H9 (cell line): ENCODE measurements at regions not wholly inside any gene's neighbourhood (a gene's known extent, or its start where the extent isn't known, plus 50 kb on each side); places are given as distances from the start of the nearest gene placed in this dataset.

Experiments
- DNase-seq: peaks from one replicate; pipeline ENCODE4 v3.0.0-alpha.2; 2017
- H2AFZ ChIP-seq: one replicate; pipeline ENCODE4 v1.6.1; 2013; ENCODE audit warnings: mild to moderate bottlenecking, low read length, control low read depth, moderate library complexity
- H2AK5ac ChIP-seq: 2 replicates; pipeline ENCODE4 v1.6.1; 2013; ENCODE audit warnings: low read length, control low read depth, mixed read lengths; ENCODE audit not compliant: insufficient read length
- H2BK120ac ChIP-seq: one replicate; pipeline ENCODE4 v1.6.1; 2013; ENCODE audit warnings: low read depth, mild to moderate bottlenecking, low read length, control low read depth, inconsistent platforms; ENCODE audit not compliant: poor library complexity, severe bottlenecking
- H2BK12ac ChIP-seq: 2 replicates; pipeline ENCODE4 v1.6.1; 2013; ENCODE audit warnings: low read length, control low read depth, mixed read lengths, low read depth; ENCODE audit not compliant: insufficient read length
- H2BK15ac ChIP-seq: 2 replicates; pipeline ENCODE4 v1.6.1; 2013; ENCODE audit warnings: low read depth, low read length, control low read depth
- H2BK20ac ChIP-seq: one replicate; pipeline ENCODE4 v1.6.1; 2013; ENCODE audit warnings: low read depth, mild to moderate bottlenecking, low read length, control low read depth, inconsistent platforms; ENCODE audit not compliant: poor library complexity, severe bottlenecking
- H2BK5ac ChIP-seq: 2 replicates; pipeline ENCODE4 v1.6.1; 2013; ENCODE audit warnings: low read length, control low read depth, mixed read lengths; ENCODE audit not compliant: insufficient read length
- H3K14ac ChIP-seq: 2 replicates; pipeline ENCODE4 v1.6.1; 2013; ENCODE audit warnings: low read length, control low read depth; ENCODE audit not compliant: insufficient read depth
- H3K18ac ChIP-seq: 2 replicates; pipeline ENCODE4 v1.6.1; 2013; ENCODE audit warnings: low read depth, mild to moderate bottlenecking, mixed read lengths, low read length, control low read depth; ENCODE audit not compliant: insufficient read length
- H3K23ac ChIP-seq: 2 replicates; pipeline ENCODE4 v1.6.1; 2013; ENCODE audit warnings: low read length, control low read depth, mixed read lengths, low read depth; ENCODE audit not compliant: insufficient read length
- H3K23me2 ChIP-seq: 2 replicates; pipeline ENCODE4 v1.6.1; 2013; ENCODE audit warnings: low read depth, mild to moderate bottlenecking, mixed read lengths, low read length, control low read depth; ENCODE audit not compliant: insufficient read length, poor library complexity, severe bottlenecking
- H3K27ac ChIP-seq: 2 replicates; pipeline ENCODE4 v1.5.1; 2013; ENCODE audit warnings: low read length, control low read depth, mixed read lengths, low read depth; ENCODE audit not compliant: insufficient read length
- H3K27me3 ChIP-seq: 2 replicates; pipeline ENCODE4 v1.6.1; 2013; ENCODE audit warnings: low read length, control low read depth, inconsistent platforms; ENCODE audit not compliant: insufficient read depth
- H3K4ac ChIP-seq: 2 replicates; pipeline ENCODE4 v1.6.1; 2013; ENCODE audit warnings: low read depth, mild to moderate bottlenecking, control low read depth, inconsistent platforms, low read length, moderate library complexity
- H3K4me1 ChIP-seq: 2 replicates; pipeline ENCODE4 v1.6.1; 2013; ENCODE audit warnings: low read length, control low read depth, inconsistent platforms; ENCODE audit not compliant: insufficient read depth
- H3K4me2 ChIP-seq: 2 replicates; pipeline ENCODE4 v1.6.1; 2013; ENCODE audit warnings: low read length, control low read depth, mixed read lengths; ENCODE audit not compliant: insufficient read length, insufficient read depth
- H3K56ac ChIP-seq: 2 replicates; pipeline ENCODE4 v1.6.1; 2013; ENCODE audit warnings: low read depth, mild to moderate bottlenecking, mixed read lengths, low read length, control low read depth; ENCODE audit not compliant: insufficient read length
- H3K79me1 ChIP-seq: 2 replicates; pipeline ENCODE4 v1.6.1; 2013; ENCODE audit warnings: low read depth, mild to moderate bottlenecking, moderate library complexity, low read length, control low read depth, inconsistent platforms; ENCODE audit not compliant: insufficient read depth, poor library complexity, severe bottlenecking
- H3K79me2 ChIP-seq: 2 replicates; pipeline ENCODE4 v1.6.1; 2013; ENCODE audit warnings: low read length, control low read depth, inconsistent platforms; ENCODE audit not compliant: insufficient read depth
- H3K9ac ChIP-seq: 2 replicates; pipeline ENCODE4 v1.6.1; 2013; ENCODE audit warnings: low read length, control low read depth, mixed read lengths; ENCODE audit not compliant: insufficient read length; ENCODE audit errors: extremely low read depth
- H3K9me3 ChIP-seq: one replicate; pipeline ENCODE4 v1.6.1; 2013; ENCODE audit warnings: low read depth, low read length, inconsistent platforms; ENCODE audit not compliant: control insufficient read depth
- H3T11ph ChIP-seq: one replicate; pipeline ENCODE4 v1.6.1; 2013; ENCODE audit warnings: mild to moderate bottlenecking, low read length, control low read depth, inconsistent platforms
- H4K20me1 ChIP-seq: one replicate; pipeline ENCODE4 v1.6.1; 2013; ENCODE audit not compliant: control insufficient read depth, insufficient read length, insufficient read depth
- H4K5ac ChIP-seq: 2 replicates; pipeline ENCODE4 v1.6.1; 2013; ENCODE audit warnings: low read depth, mild to moderate bottlenecking, mixed read lengths, low read length, control low read depth; ENCODE audit not compliant: insufficient read length
- H4K8ac ChIP-seq: replicated peaks from 2 replicates; pipeline ENCODE4 v1.6.1; 2013; ENCODE audit warnings: low read length, control low read depth, mixed read lengths, low read depth; ENCODE audit not compliant: insufficient read length
- H4K91ac ChIP-seq: 2 replicates; pipeline ENCODE4 v1.6.1; 2013; ENCODE audit warnings: low read depth, mild to moderate bottlenecking, moderate library complexity, mixed read lengths, low read length, control low read depth; ENCODE audit not compliant: insufficient read length
- H3K27ac Mint-ChIP-seq, 3 experiments: 2 replicates in 2 of 3; 3 replicates in 1 of 3; pipeline ENCODE4 v1.8.0; 2020 to 2021; ENCODE audit warnings: mixed read lengths in 3 of 3, mild to moderate bottlenecking in 1 of 3, moderate library complexity in 1 of 3
- H3K27me3 Mint-ChIP-seq: 2 replicates; pipeline ENCODE4 v1.8.0; 2021; ENCODE audit warnings: low read depth, mild to moderate bottlenecking, moderate library complexity, mixed read lengths
- H3K36me3 Mint-ChIP-seq, 3 experiments: 2 replicates in 2 of 3; 3 replicates in 1 of 3; pipeline ENCODE4 v1.8.0; 2020 to 2021; ENCODE audit warnings: low read depth in 3 of 3, mixed read lengths in 3 of 3; ENCODE audit not compliant: insufficient read depth in 1 of 3
- H3K4me1 Mint-ChIP-seq, 2 experiments: 2 replicates each; pipeline ENCODE4 v1.8.0; 2020; ENCODE audit warnings: mixed read lengths in 2 of 2
- H3K4me3 Mint-ChIP-seq, 2 experiments: 2 replicates in 1 of 2; 3 replicates in 1 of 2; pipeline ENCODE4 v1.8.0; 2020 to 2021; ENCODE audit warnings: mild to moderate bottlenecking in 2 of 2, mixed read lengths in 2 of 2, moderate library complexity in 1 of 2
- H3K9me3 Mint-ChIP-seq, 2 experiments: 2 replicates in 1 of 2; 3 replicates in 1 of 2; pipeline ENCODE4 v1.8.0; 2020; ENCODE audit warnings: mild to moderate bottlenecking in 2 of 2, mixed read lengths in 2 of 2, moderate library complexity in 1 of 2
- CTCF ChIP-seq: fragments of 200-600 bp; sonication (generic); conservative IDR thresholded peaks from 3 replicates; pipeline ENCODE4 v1.8.0; 2021; ENCODE audit warnings: antibody characterized with exemption, mild to moderate bottlenecking
- WGBS: extraction: QIAGEN DNeasy Blood & Tissue Kit; methylation state at CpG from one replicate; pipeline ENCODE4 v1.1.7; 2013; ENCODE audit warnings: missing lambda C conversion rate, low lambda C conversion rate, mixed read lengths; ENCODE audit not compliant: insufficient read length; ENCODE audit errors: extremely low coverage; 5-methylcytosine and 5-hydroxymethylcytosine counted together

DNA sequence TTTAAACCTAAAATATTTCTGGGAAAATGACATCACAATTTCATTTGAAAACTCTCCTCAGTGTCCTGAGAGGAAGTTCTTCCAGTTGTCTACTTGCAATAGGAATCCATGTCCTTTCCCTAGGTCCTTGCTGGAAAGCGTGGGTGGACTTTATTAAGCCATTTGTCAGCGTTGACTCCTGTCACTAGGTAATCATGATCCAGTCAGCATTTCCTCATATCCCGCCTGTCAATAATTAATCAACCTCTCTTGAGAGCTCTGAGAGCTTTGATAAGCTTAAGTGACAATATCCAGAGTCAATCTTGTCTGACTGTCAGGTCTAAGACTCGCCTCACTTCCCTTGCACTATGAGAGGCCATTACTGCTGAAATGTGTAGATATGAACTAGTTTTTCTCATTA, 107.2 kb upstream of the SLIT3 start:
- Histone ChIP-seq H3K4me1 (no peaks in the 10 kb centered on the region), H4K20me1 (no peaks in the 10 kb centered on the region), H3K4me2 (no peak overlapping the region), H4K5ac (no peak overlapping the region), H2BK5ac (no peak overlapping the region), H3K56ac (no peak overlapping the region), H2AK5ac (no peak overlapping the region), H3K23me2 (no peaks in the 10 kb centered on the region), H3K14ac (no peak overlapping the region), H3K23ac (no peak overlapping the region), H3K9me3 (no peaks in the 10 kb centered on the region), H4K8ac (no peak overlapping the region), H3K79me1 (no peaks in the 10 kb centered on the region), H2BK12ac (no peak overlapping the region), H3K18ac (no peak overlapping the region), H3K79me2 (no peaks in the 10 kb centered on the region), H2BK120ac (no peak overlapping the region), H3K4ac (no peak overlapping the region), H2AFZ (no peak overlapping the region), H3K27me3 (no peaks in the 10 kb centered on the region), H4K91ac (no peak overlapping the region), H2BK15ac (no peak overlapping the region), H3K9ac (no peak overlapping the region), H3K27ac (no peak overlapping the region), H2BK20ac (no peak overlapping the region), H3T11ph (no peak overlapping the region)
- H3K36me3 Mint-ChIP-seq, result no peaks in the 10 kb centered on the region; a peak in 1 of 7 replicates
- peaks cover 6 to 8% of the 10 kb centered on the region in 2 experiments for H3K4me1 Mint-ChIP-seq
- H3K4me3 Mint-ChIP-seq, result no peak overlapping the region
- DNase-seq, result no peak
- no peak overlapping the region for H3K27ac Mint-ChIP-seq
- WGBS, result no CpG with 5 or more reads among the region's 4 CpGs
- peaks cover 2% of the 10 kb centered on the region; the same call in 1 of the 2 replicates for H3K27me3 Mint-ChIP-seq
- TF ChIP-seq CTCF, result no peak
- no peaks in the 10 kb centered on the region for H3K9me3 Mint-ChIP-seq
